GM21447 (cell line): ENCODE measurements at regions not wholly inside any gene's neighbourhood (a gene's known extent, or its start where the extent isn't known, plus 50 kb on each side); places are given as distances from the start of the nearest gene placed in this dataset.
"Not testable (repeated sequence)": the region's sequence is repeated elsewhere in the genome, so short reads cannot be mapped to it uniquely, and the experiment has no call there.

Source experiments
- ATAC-seq: cut with Tn5 transposase; IDR thresholded peaks from one replicate; pipeline ENCODE4 v1.9.1; 2021; ENCODE audit not compliant: unreplicated experiment

GRCh38 chr1:224529844-224530243 is 86.3 kb upstream of the CNIH3 start:
- ATAC-seq = no peak

GRCh38 chr1:224533517-224533916 is 82.6 kb upstream of the CNIH3 start:
- ATAC-seq = no peak

- ATAC-seq = no peak
Observed at GRCh38 chr1:224534731-224535130, 81.4 kb upstream of the CNIH3 start.

- ATAC-seq = no peak
Observed at GRCh38 chr1:224535641-224536040, 80.5 kb upstream of the CNIH3 start.

- no peak for ATAC-seq
Observed at GRCh38 chr1:224539971-224540370, 76.1 kb upstream of the CNIH3 start.

GRCh38 chr1:224540535-224540934 is 75.6 kb upstream of the CNIH3 start:
- no peak for ATAC-seq

- ATAC-seq = no peak
Observed at GRCh38 chr1:224541072-224541790, 74.9 kb upstream of the CNIH3 start.

GRCh38 chr1:224541901-224542630 is 74.1 kb upstream of the CNIH3 start:
- ATAC-seq = no peak

- no peak for ATAC-seq
Observed at GRCh38 chr1:224542783-224543440, 73.2 kb upstream of the CNIH3 start.

- no peak for ATAC-seq
Observed at GRCh38 chr1:224543453-224543852, 72.7 kb upstream of the CNIH3 start.

GRCh38 chr1:224544346-224545110 is 71.6 kb upstream of the CNIH3 start:
- no peak for ATAC-seq

- no peak for ATAC-seq
Observed at GRCh38 chr1:224545571-224545970, 70.5 kb upstream of the CNIH3 start.

GRCh38 chr1:224548676-224549075 is 67.4 kb upstream of the CNIH3 start:
- no peak for ATAC-seq

GRCh38 chr1:224551189-224551588 is 64.9 kb upstream of the CNIH3 start:
- ATAC-seq = not testable (repeated sequence)

GRCh38 chr1:224554056-224554455 is 62.1 kb upstream of the CNIH3 start:
- no peak for ATAC-seq

- ATAC-seq = no peak
Observed at GRCh38 chr1:224554620-224555259, 61.4 kb upstream of the CNIH3 start.

GRCh38 chr1:224558904-224559303 is 57.2 kb upstream of the CNIH3 start:
- no peak for ATAC-seq

GRCh38 chr1:224559981-224560728 is 56.0 kb upstream of the CNIH3 start:
- no peak for ATAC-seq

GRCh38 chr1:224562881-224563280 is 53.2 kb upstream of the CNIH3 start:
- not testable (repeated sequence) for ATAC-seq

- ATAC-seq = no peak
Observed at GRCh38 chr1:224563666-224564065, 52.5 kb upstream of the CNIH3 start.
